ENCODE measurements at regions not wholly inside any gene's neighbourhood (a gene's known extent, or its start where the extent isn't known, plus 50 kb on each side); places are given as distances from the start of the nearest gene placed in this dataset.

GRCh38 chr2:226336283-226336682 lies 463.3 kb downstream of the IRS1 start:
- peak; percentile 7 for FAIRE-seq
- POLR2A ChIA-PET = no interaction called here
- H3K4me1 ChIP-seq = peaks cover 8% of the 10 kb centered on the region; the same call in 1 of the 3 replicates
- no peak overlapping the region for H3K27ac ChIP-seq
- no peak overlapping the region; the same call in 2 of the 3 replicates for H3K4me2 ChIP-seq
- H3K4me3 ChIP-seq = no peak overlapping the region
- TF ChIP-seq HDAC2 (IDR thresholded peaks at IDR 0.05) (no peak), HEYL (CRISPR knock-in tag; IDR thresholded peaks at IDR 0.05) (no peak), EP300 (IDR thresholded peaks at IDR 0.05) (no peak), POLR2AphosphoS2 (conservative IDR thresholded peaks at IDR 0.05; ENCODE audit: low read length) (no peak), RAD21 (conservative IDR thresholded peaks at IDR 0.05 in 1 of 2, IDR thresholded peaks at IDR 0.05 in 1 of 2) (no peak), RFX5 (IDR thresholded peaks at IDR 0.05) (no peak), HOXB5 (CRISPR knock-in tag; IDR thresholded peaks at IDR 0.05) (no peak), E2F6 (IDR thresholded peaks at IDR 0.05; ENCODE audit: borderline replicate concordance, low read depth) (no peak), ESRRA (IDR thresholded peaks at IDR 0.05; ENCODE audit: borderline replicate concordance, low read length) (no peak), EHMT2 (IDR thresholded peaks at IDR 0.05; ENCODE audit: low read depth) (no peak), ZFP36 (IDR thresholded peaks at IDR 0.05; ENCODE audit: borderline replicate concordance, partially characterized antibody) (no peak), BCL3 (IDR thresholded peaks at IDR 0.05) (no peak), KDM5A (IDR thresholded peaks at IDR 0.05) (no peak), TP53 (CRISPR knock-in tag; IDR thresholded peaks at IDR 0.05) (no peak)
- no peak for ATAC-seq
- 48% methylated on average over 3 of the region's 3 CpGs for WGBS (ENCODE audit: missing lambda C conversion rate)
- H3K9me3 ChIP-seq = no peaks in the 10 kb centered on the region
- CTCF ChIA-PET = no interaction called here
- DNase-seq (ENCODE audit: low read depth in 1 of 2, low spot score in 1 of 2) = no peak

GRCh38 chr2:226334981-226335720 lies 464.5 kb downstream of the IRS1 start:
- Histone ChIP-seq H3K4me3 (no peak overlapping the region), H3K9me3 (no peaks in the 10 kb centered on the region), H3K4me1 (peaks cover 8% of the 10 kb centered on the region; the same call in 1 of the 3 replicates), H3K27ac (no peak overlapping the region; a peak in 1 of 6 replicates), H3K4me2 (no peak overlapping the region)
- DNase-seq (ENCODE audit: low read depth in 1 of 2, low spot score in 1 of 2) = peak in 1 of 2 experiments; percentile 16
- 59% methylated on average over 8 of the region's 8 CpGs for WGBS (ENCODE audit: missing lambda C conversion rate)
- FAIRE-seq = no peak
- CTCF ChIA-PET = interaction anchor here (1.5 kb wide), 1 partner anchor 16 kb away, joined by 3 read pairs; no protein-coding TSS in a partner anchor
- TF ChIP-seq ATOH8 (CRISPR knock-in tag; IDR thresholded peaks at IDR 0.05; ENCODE audit: low read depth) (no peak), SREBF2 (IDR thresholded peaks at IDR 0.05) (no peak), MAX (IDR thresholded peaks at IDR 0.05) (no peak), POLR2AphosphoS2 (conservative IDR thresholded peaks at IDR 0.05; ENCODE audit: low read length) (no peak), ELK1 (IDR thresholded peaks at IDR 0.05; ENCODE audit: low read depth, low read length) (no peak), TP53 (CRISPR knock-in tag; IDR thresholded peaks at IDR 0.05) (no peak), HOXB13 (CRISPR knock-in tag; IDR thresholded peaks at IDR 0.05; ENCODE audit: low read depth) (no peak), CHD2 (IDR thresholded peaks at IDR 0.05; ENCODE audit: low read length, partially characterized antibody) (no peak), BHLHE40 (IDR thresholded peaks at IDR 0.05; ENCODE audit: low read depth, low read length) (no peak), CTCF (IDR thresholded peaks at IDR 0.05) (no peak), FOXS1 (CRISPR knock-in tag; IDR thresholded peaks at IDR 0.05) (no peak), RNF2 (IDR thresholded peaks at IDR 0.05; ENCODE audit: borderline replicate concordance, low read depth) (no peak), EP300 (IDR thresholded peaks at IDR 0.05) (no peak), ZFP36 (IDR thresholded peaks at IDR 0.05; ENCODE audit: borderline replicate concordance, partially characterized antibody) (no peak), BCL3 (IDR thresholded peaks at IDR 0.05) (no peak), E2F6 (IDR thresholded peaks at IDR 0.05; ENCODE audit: borderline replicate concordance, low read depth) (no peak)
- ATAC-seq = no peak
- POLR2A ChIA-PET = no interaction called here

Measured in A549 (cell line).